GM20000 (cell line): ENCODE measurements at regions not wholly inside any gene's neighbourhood (a gene's known extent, or its start where the extent isn't known, plus 50 kb on each side); places are given as distances from the start of the nearest gene placed in this dataset.

ENCODE experiments used
- DNase-seq: peaks from one replicate; pipeline ENCODE4 v3.0.0; 2012; ENCODE audit warnings: low spot score
- CTCF ChIP-seq: IDR thresholded peaks from 2 replicates; pipeline ENCODE4 v1.5.1; 2012; ENCODE audit warnings: mild to moderate bottlenecking, control low read depth; ENCODE audit errors: extremely low read depth, missing control alignments

GRCh38 chr10:14439451-14440259 is 108.9 kb upstream of the FRMD4A start:
- TF ChIP-seq CTCF: no peak
- no peak for DNase-seq

GRCh38 chr10:14438576-14438975 is 107.9 kb upstream of the FRMD4A start:
- no peak for TF ChIP-seq CTCF
- no peak for DNase-seq

- TF ChIP-seq CTCF: no peak
- DNase-seq: no peak
Observed at GRCh38 chr10:14438057-14438456, 107.3 kb upstream of the FRMD4A start.

GRCh38 chr10:14435976-14436632 is 105.4 kb upstream of the FRMD4A start:
- TF ChIP-seq CTCF: no peak
- no peak for DNase-seq

GRCh38 chr10:14433147-14433546 is 102.4 kb upstream of the FRMD4A start:
- no peak for TF ChIP-seq CTCF
- DNase-seq: no peak

GRCh38 chr10:14431868-14432267 is 101.1 kb upstream of the FRMD4A start:
- TF ChIP-seq CTCF: no peak
- DNase-seq: no peak

GRCh38 chr10:14429043-14429700 is 98.4 kb upstream of the FRMD4A start:
- no peak for DNase-seq
- no peak for TF ChIP-seq CTCF
